GM23248 (cell line): ENCODE measurements at regions not wholly inside any gene's neighbourhood (a gene's known extent, or its start where the extent isn't known, plus 50 kb on each side); places are given as distances from the start of the nearest gene placed in this dataset.

Experiments used
- DNase-seq: peaks from one replicate; pipeline ENCODE4 v3.0.0-alpha.2; 2015
- H2AFZ ChIP-seq: fragments of 200-600 bp; sonication (generic); 2 replicates; pipeline ENCODE4 v1.6.1; 2016; ENCODE audit warnings: antibody characterized with exemption
- H3F3A ChIP-seq: fragments of 200-600 bp; sonication (generic); 2 replicates; pipeline ENCODE4 v1.6.1; 2016; ENCODE audit warnings: mild to moderate bottlenecking, antibody characterized with exemption, mixed run types; ENCODE audit not compliant: insufficient read depth
- H3K27ac ChIP-seq: fragments of 200-600 bp; sonication (generic); 2 replicates; pipeline ENCODE4 v1.5.1; 2016; ENCODE audit warnings: mild to moderate bottlenecking
- H3K27me3 ChIP-seq: fragments of 200-600 bp; sonication (generic); replicated peaks from 2 replicates; pipeline ENCODE4 v1.6.1; 2016; ENCODE audit warnings: mild to moderate bottlenecking; ENCODE audit not compliant: insufficient read depth
- H3K36me3 ChIP-seq: fragments of 200-600 bp; sonication (generic); 2 replicates; pipeline ENCODE4 v1.6.1; 2016; ENCODE audit warnings: low read depth, mild to moderate bottlenecking
- H3K4me1 ChIP-seq: fragments of 200-600 bp; sonication (generic); 2 replicates; pipeline ENCODE4 v1.6.1; 2016; ENCODE audit warnings: mild to moderate bottlenecking; ENCODE audit not compliant: insufficient read depth
- H3K4me2 ChIP-seq: fragments of 200-600 bp; sonication (generic); one replicate; pipeline ENCODE4 v1.6.1; 2016; ENCODE audit warnings: mild to moderate bottlenecking; ENCODE audit not compliant: unreplicated experiment
- H3K4me3 ChIP-seq: fragments of 200-600 bp; sonication (generic); 2 replicates; pipeline ENCODE4 v1.5.1; 2016; ENCODE audit warnings: mild to moderate bottlenecking
- H3K79me2 ChIP-seq: fragments of 200-600 bp; sonication (generic); 2 replicates; pipeline ENCODE4 v1.6.1; 2016; ENCODE audit warnings: mild to moderate bottlenecking; ENCODE audit not compliant: insufficient read depth
- H3K9ac ChIP-seq: fragments of 200-600 bp; sonication (generic); 2 replicates; pipeline ENCODE4 v1.6.1; 2016; ENCODE audit warnings: mild to moderate bottlenecking
- H3K9me2 ChIP-seq: fragments of 200-600 bp; sonication (generic); 2 replicates; pipeline ENCODE4 v1.6.1; 2016; ENCODE audit warnings: mixed run types, mild to moderate bottlenecking, moderate library complexity; ENCODE audit not compliant: insufficient read depth
- H3K9me3 ChIP-seq: fragments of 200-600 bp; sonication (generic); one replicate; pipeline ENCODE4 v1.6.1; 2017; ENCODE audit warnings: low read depth
- H4K20me1 ChIP-seq: fragments of 200-600 bp; sonication (generic); 2 replicates; pipeline ENCODE4 v1.6.0; 2016; ENCODE audit not compliant: insufficient read depth
- EZH2 ChIP-seq: fragments of 200-600 bp; sonication (generic); IDR thresholded peaks from 2 replicates; pipeline ENCODE4 v1.6.1; 2018; ENCODE audit warnings: antibody characterized with exemption, mild to moderate bottlenecking; ENCODE audit not compliant: insufficient read depth, poor library complexity, severe bottlenecking
- EZH2phosphoT487 ChIP-seq: fragments of 200-600 bp; sonication (generic); IDR thresholded peaks from 2 replicates; pipeline ENCODE4 v1.6.1; 2018; ENCODE audit warnings: antibody characterized with exemption, moderate library complexity, mild to moderate bottlenecking, low read depth; ENCODE audit not compliant: insufficient read depth
- WGBS, 2 experiments: methylation state at CpG; one replicate each; pipeline ENCODE4 v1.1.6; 2015 to 2017; ENCODE audit warnings: low lambda C conversion rate in 2 of 2, low coverage in 1 of 2; ENCODE audit errors: missing lambda C conversion rate in 2 of 2; 5-methylcytosine and 5-hydroxymethylcytosine counted together
- in situ Hi-C: fragments of 300-500 bp; cut with MboI; formaldehyde crosslinking; loops from 2 replicates; pipeline ENCODE4 v1.15.0; 2020

- in situ Hi-C loops = no loop called here
- TF ChIP-seq EZH2phosphoT487 = no peak
- no peak for TF ChIP-seq EZH2
- H3K27me3 ChIP-seq = 0 out of 2 replicates have a peak, but pooled peaks cover 3% of the 10 kb centered on the region
- no peaks in the 10 kb centered on the region for H4K20me1 ChIP-seq
- no peak overlapping the region for H3K4me3 ChIP-seq
- H3K27ac ChIP-seq = no peak overlapping the region
- H3K79me2 ChIP-seq = no peaks in the 10 kb centered on the region
- no peak overlapping the region for H3K9ac ChIP-seq
- H3F3A ChIP-seq = no peaks in the 10 kb centered on the region
- H3K4me1 ChIP-seq = no peaks in the 10 kb centered on the region
- H3K9me3 ChIP-seq = no peaks in the 10 kb centered on the region
- no peaks in the 10 kb centered on the region for H3K36me3 ChIP-seq
- no peak for DNase-seq
- H2AFZ ChIP-seq = no peak overlapping the region
- no peaks in the 10 kb centered on the region for H3K9me2 ChIP-seq
- H3K4me2 ChIP-seq = no peak overlapping the region
Measured at GRCh38 chr3:36192901-36193300, 187.4 kb upstream of the STAC start.

DNA sequence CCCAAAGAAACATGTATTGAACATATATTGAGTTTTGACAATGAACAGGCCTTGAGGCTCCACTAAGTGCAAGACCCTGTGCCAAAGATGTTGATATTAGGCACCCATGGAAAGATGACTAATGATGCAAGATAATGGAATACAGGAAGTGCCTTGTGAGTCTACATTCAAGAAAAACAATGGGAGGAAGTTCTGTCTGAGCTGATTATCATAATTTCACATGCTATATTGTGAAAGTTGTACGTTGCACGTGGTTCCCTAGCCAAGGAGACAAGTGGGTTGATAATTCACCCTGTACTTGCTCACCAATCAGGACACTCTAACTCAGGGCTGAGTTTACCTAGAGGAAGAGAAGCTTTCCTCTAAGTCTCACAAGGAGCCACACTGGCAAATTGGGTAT, 186.9 kb upstream of the STAC start:
- Histone ChIP-seq H2AFZ (no peak overlapping the region), H3K4me3 (no peak overlapping the region), H3K4me1 (no peaks in the 10 kb centered on the region), H3K9me2 (no peaks in the 10 kb centered on the region), H3K4me2 (no peak overlapping the region), H3K36me3 (no peaks in the 10 kb centered on the region), H3K27ac (no peak overlapping the region), H3F3A (no peaks in the 10 kb centered on the region), H3K9ac (no peak overlapping the region), H4K20me1 (no peaks in the 10 kb centered on the region), H3K27me3 (peaks cover 7% of the 10 kb centered on the region; the same call in 1 of the 2 replicates), H3K79me2 (no peaks in the 10 kb centered on the region), H3K9me3 (no peaks in the 10 kb centered on the region)
- TF ChIP-seq EZH2phosphoT487 (no peak), EZH2 (no peak)
- 94 to 95% methylated on average over 2 of the region's 2 CpGs for WGBS, 2 experiments
- in situ Hi-C loops = no loop called here
- no peak for DNase-seq

- Histone ChIP-seq H3F3A (no peaks in the 10 kb centered on the region), H3K27me3 (peaks cover 11% of the 10 kb centered on the region; the same call in 1 of the 2 replicates), H2AFZ (no peak overlapping the region), H3K4me2 (no peak overlapping the region), H3K36me3 (no peaks in the 10 kb centered on the region), H3K4me1 (no peaks in the 10 kb centered on the region), H4K20me1 (no peaks in the 10 kb centered on the region), H3K9ac (no peak overlapping the region), H3K27ac (no peak overlapping the region), H3K9me2 (no peaks in the 10 kb centered on the region), H3K4me3 (no peak overlapping the region), H3K79me2 (no peaks in the 10 kb centered on the region), H3K9me3 (no peaks in the 10 kb centered on the region)
- TF ChIP-seq EZH2phosphoT487 (no peak), EZH2 (no peak)
- in situ Hi-C loops = no loop called here
- peak; percentile 3 for DNase-seq
Measured at GRCh38 chr3:36196058-36196457, 184.2 kb upstream of the STAC start.

GRCh38 chr3:36197151-36197550, 183.2 kb upstream of the STAC start:
- no peak for DNase-seq
- TF ChIP-seq EZH2phosphoT487 (no peak), EZH2 (no peak)
- Histone ChIP-seq H3F3A (no peaks in the 10 kb centered on the region), H3K27ac (no peak overlapping the region), H3K27me3 (peaks cover 11% of the 10 kb centered on the region; the same call in 1 of the 2 replicates), H3K9me3 (no peaks in the 10 kb centered on the region), H3K4me3 (no peak overlapping the region), H3K79me2 (no peaks in the 10 kb centered on the region), H4K20me1 (no peaks in the 10 kb centered on the region), H2AFZ (no peak overlapping the region), H3K36me3 (no peaks in the 10 kb centered on the region), H3K4me1 (no peaks in the 10 kb centered on the region), H3K9ac (no peak overlapping the region), H3K9me2 (no peaks in the 10 kb centered on the region), H3K4me2 (no peak overlapping the region)
- WGBS, 2 experiments = 25 to 50% methylated on average over 1 of the region's 1 CpG
- in situ Hi-C loops = no loop called here

DNA sequence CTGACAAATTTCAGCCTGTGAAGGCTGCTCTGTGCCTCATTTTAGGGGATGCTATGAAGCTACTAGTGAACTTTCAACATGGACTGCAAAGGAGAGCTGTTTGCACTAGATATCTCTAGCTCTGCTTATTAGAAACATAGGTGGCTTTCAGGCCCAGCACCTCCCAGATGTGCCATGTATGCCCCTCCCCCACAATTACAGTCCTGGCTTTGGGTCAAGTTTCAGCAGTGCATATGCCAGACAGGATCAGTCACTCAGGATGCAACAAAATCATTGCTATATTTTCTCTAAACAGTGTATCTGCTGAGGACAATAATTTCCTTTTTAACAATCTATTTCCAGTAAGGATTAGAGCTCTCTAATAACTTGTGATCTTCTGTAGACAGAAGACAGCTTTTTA, 178.8 kb upstream of the STAC start:
- Histone ChIP-seq H2AFZ (no peak overlapping the region), H4K20me1 (no peaks in the 10 kb centered on the region), H3F3A (no peaks in the 10 kb centered on the region), H3K36me3 (no peaks in the 10 kb centered on the region), H3K9me3 (no peaks in the 10 kb centered on the region), H3K9ac (no peak overlapping the region), H3K79me2 (no peaks in the 10 kb centered on the region), H3K4me3 (no peak overlapping the region), H3K4me2 (no peak overlapping the region), H3K27me3 (peaks cover 11% of the 10 kb centered on the region; the same call in 1 of the 2 replicates), H3K9me2 (no peaks in the 10 kb centered on the region), H3K4me1 (no peaks in the 10 kb centered on the region), H3K27ac (no peak overlapping the region)
- TF ChIP-seq EZH2phosphoT487 (no peak), EZH2 (no peak)
- no peak for DNase-seq
- in situ Hi-C loops = no loop called here
